Activated T-cell treated with anti-CD3 and anti-CD28 coated beads, Interleukin-2, amount 50 U/mL, for 72 hours (primary cell): ENCODE measurements at regions not wholly inside any gene's neighbourhood (a gene's known extent, or its start where the extent isn't known, plus 50 kb on each side); places are given as distances from the start of the nearest gene placed in this dataset.

Experiments
- ATAC-seq, 2 donors: fragments of 150-1000 bp; cut with Tn5 transposase; replicated peaks in 1 of 2; 2 replicates each; pipeline ENCODE4 v1.10.0; 2021; ENCODE audit warnings: moderate library complexity in 2 of 2, mild to moderate bottlenecking in 1 of 2
- DNase-seq, 2 donors: peaks; one replicate each; pipeline ENCODE4 v3.0.0; 2021 to 2022; ENCODE audit warnings: mixed read lengths in 1 of 2
- H3K27ac Mint-ChIP-seq: one replicate; pipeline ENCODE4 v1.8.0; 2022; ENCODE audit warnings: mild to moderate bottlenecking, moderate library complexity, mixed read lengths
- H3K27me3 Mint-ChIP-seq: one replicate; pipeline ENCODE4 v1.8.0; 2022; ENCODE audit warnings: low read depth, mixed read lengths
- H3K36me3 Mint-ChIP-seq, 2 donors: one replicate each; pipeline ENCODE4 v1.8.0; 2022; ENCODE audit warnings: mixed read lengths in 2 of 2, mild to moderate bottlenecking in 1 of 2; ENCODE audit not compliant: insufficient read depth in 2 of 2
- H3K4me1 Mint-ChIP-seq: one replicate; pipeline ENCODE4 v1.8.0; 2022; ENCODE audit warnings: low read depth, mixed read lengths
- H3K4me3 Mint-ChIP-seq, 2 donors: one replicate each; pipeline ENCODE4 v1.8.0; 2022; ENCODE audit warnings: mild to moderate bottlenecking in 2 of 2, mixed read lengths in 2 of 2, moderate library complexity in 2 of 2
- H3K9me3 Mint-ChIP-seq, 2 donors: one replicate each; pipeline ENCODE4 v1.8.0; 2022; ENCODE audit warnings: mixed read lengths in 2 of 2

DNA sequence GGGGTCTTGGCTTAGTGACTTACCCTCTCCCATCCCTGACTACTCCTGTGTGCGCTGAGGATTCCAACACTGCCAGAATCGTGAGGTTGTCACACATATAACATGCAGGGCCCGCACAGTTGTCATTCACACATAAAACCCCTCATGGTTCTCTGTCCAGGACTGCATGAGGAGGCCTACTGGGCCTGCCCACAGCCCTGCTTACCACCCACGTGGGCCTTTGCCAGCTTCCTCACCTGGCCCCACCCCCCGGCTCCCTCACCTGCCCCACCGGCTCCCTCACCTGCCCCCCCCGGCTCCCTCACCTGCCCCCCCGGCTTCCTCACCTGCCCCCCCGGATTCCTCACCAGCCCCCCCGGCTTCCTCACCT, 197.2 kb downstream of the TEX29 start:
- ATAC-seq, result no peak
- DNase-seq, result no peak
- no peaks in the 10 kb centered on the region for H3K9me3 Mint-ChIP-seq
- no peaks in the 10 kb centered on the region for H3K36me3 Mint-ChIP-seq
- H3K27ac Mint-ChIP-seq, result no peak overlapping the region
- H3K4me3 Mint-ChIP-seq, result no peak overlapping the region
- H3K27me3 Mint-ChIP-seq, result peaks cover 8% of the 10 kb centered on the region
- H3K4me1 Mint-ChIP-seq, result no peaks in the 10 kb centered on the region

DNA sequence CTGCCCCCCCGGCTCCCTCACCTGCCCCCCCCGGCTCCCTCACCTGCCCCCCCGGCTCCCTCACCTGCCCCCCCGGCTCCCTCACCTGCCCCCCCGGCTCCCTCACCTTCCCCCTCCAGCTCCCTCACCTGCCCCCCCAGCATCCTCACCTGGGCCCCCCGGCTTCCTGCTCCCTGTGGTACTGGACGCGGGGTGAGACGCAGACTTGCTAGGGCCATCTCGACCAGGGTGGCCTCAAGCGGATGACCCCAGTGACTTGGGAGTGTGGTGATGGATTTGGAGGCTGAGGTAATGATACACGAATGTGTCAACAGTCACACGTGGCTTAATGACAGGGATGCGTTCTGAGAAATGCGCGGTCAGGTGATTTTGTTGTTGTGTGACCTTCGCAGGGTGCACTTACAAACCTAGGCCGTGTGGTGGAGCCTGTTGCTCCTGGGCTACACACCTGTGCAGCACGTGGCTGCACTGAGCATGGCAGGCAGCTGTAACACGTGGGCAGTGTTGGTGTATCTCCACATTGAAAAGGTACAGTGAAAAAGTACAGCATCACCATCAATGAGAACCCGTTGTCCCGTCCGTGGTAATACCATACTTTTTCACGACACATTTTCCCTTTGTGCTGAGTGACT, 197.8 kb downstream of the TEX29 start:
- ATAC-seq (no peak), DNase-seq (no peak)
- Mint-ChIP-seq H3K9me3 (no peaks in the 10 kb centered on the region), H3K27me3 (peaks cover 8% of the 10 kb centered on the region), H3K4me3 (no peak overlapping the region), H3K36me3 (no peaks in the 10 kb centered on the region), H3K27ac (no peak overlapping the region), H3K4me1 (no peaks in the 10 kb centered on the region)

DNA sequence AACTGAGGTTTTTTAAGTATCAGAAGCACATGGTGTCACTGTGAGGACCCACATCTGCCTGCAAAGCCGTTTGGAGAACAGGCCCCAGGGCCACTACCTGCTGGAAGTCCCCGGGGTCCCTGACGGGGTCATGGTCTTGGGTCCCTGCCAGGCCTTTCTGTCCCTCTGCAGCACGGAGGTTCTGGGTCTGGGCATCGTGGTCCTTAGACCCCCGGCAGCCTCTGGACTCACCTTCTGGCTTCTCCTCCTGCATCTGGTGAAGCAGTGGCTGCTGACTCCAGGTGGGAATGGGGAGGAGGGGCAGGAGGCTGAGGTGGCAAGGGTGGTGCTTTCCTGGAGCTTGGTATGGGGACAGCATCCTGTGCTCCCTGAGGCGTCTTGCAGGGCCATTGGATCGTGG, 198.6 kb downstream of the TEX29 start:
- H3K27ac Mint-ChIP-seq, result no peak overlapping the region
- DNase-seq, result no peak
- H3K27me3 Mint-ChIP-seq, result peaks cover 8% of the 10 kb centered on the region
- H3K4me3 Mint-ChIP-seq, result no peak overlapping the region
- no peaks in the 10 kb centered on the region for H3K4me1 Mint-ChIP-seq
- H3K9me3 Mint-ChIP-seq, result no peaks in the 10 kb centered on the region
- no peaks in the 10 kb centered on the region for H3K36me3 Mint-ChIP-seq
- no peak for ATAC-seq

DNA sequence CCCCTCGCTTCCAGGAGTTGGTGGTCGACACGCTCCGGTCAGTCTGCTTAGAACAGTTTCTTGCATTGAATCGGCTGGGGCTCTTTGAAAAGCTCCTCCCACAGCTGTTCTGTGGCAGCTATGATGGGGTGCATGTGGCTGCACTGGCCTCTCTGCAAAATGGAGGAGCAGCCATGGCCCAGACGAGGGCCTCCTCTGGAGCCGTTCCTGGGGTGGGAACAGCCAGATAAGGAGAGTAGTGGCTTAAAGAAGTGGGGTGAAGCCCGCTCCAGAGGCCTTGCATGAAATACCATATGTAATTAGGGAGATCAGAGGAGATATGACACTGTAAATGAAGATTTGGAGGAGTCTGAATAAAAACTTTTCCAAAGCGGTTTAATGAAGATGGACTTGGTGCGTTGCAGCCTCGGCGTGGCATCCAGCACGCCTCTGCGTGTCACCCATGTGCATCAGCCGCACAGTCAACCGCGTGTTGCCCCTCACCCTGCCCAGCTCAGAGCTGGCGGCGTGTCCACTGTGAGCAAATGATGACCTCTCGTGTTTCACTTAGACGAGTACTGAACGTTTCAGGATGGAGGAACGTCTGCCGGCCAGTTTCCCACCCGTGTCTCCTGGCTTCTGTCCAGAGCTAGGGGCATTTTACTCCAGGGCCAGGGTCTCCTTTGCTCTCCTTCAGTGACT, 199.2 kb downstream of the TEX29 start:
- H3K36me3 Mint-ChIP-seq, result no peaks in the 10 kb centered on the region

DNA sequence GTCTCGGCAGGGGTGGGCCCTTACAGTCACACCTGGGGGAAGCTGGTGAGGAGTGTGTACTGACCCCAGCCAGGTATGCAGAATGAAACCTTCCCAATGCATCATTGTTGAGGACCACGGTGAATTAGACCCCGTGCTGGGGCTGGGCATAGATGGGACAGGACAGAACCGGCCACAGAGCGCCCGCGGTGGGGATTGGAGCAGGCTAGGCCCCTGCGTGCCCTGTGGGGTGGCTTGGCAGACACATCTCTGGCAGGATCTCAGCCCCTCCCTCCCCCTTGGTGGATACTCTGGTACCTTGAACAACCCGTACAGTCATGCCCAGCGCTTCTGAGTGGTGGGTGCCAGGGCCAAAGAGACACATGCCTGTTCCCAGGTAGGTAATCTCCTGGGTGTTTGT, 200.6 kb downstream of the TEX29 start:
- Mint-ChIP-seq H3K36me3 (no peaks in the 10 kb centered on the region), H3K27me3 (peaks cover 8% of the 10 kb centered on the region), H3K4me3 (no peak overlapping the region), H3K27ac (no peak overlapping the region), H3K4me1 (no peaks in the 10 kb centered on the region), H3K9me3 (no peaks in the 10 kb centered on the region)
- DNase-seq (no peak), ATAC-seq (no peak)

More for the DNA sequence above, 199.2 kb downstream of the TEX29 start:
- DNase-seq, result no peak
- Mint-ChIP-seq H3K27me3 (peaks cover 8% of the 10 kb centered on the region), H3K9me3 (no peaks in the 10 kb centered on the region), H3K4me1 (no peaks in the 10 kb centered on the region), H3K4me3 (no peak overlapping the region), H3K27ac (no peak overlapping the region)
- ATAC-seq, result no peak

DNA sequence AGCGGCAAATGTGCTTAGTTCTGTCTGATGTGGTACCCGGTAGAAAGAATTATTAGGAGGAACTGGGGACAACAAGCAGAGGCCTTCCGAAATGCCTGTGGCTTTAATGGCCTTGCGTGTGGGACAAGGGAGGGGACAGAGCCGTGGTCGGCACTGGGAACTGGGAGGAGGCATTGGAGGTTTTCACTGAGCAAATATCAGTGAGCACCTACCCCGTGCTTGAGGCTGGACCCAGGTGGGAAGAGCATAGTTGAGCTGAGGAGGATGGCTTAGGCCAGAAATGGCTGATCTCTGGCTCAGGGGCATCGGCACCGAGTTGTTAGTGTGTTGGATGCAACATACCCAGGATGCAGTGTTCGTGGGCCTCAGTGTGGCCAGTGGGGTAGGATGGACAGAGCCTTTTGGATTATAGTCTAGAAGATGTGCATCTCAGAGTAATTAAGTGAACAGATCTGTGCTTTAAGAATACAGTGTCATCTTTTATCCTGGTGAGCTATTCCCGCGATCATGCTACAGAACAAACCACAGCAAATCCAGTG, 201.3 kb downstream of the TEX29 start:
- peaks cover 8% of the 10 kb centered on the region for H3K27me3 Mint-ChIP-seq
- DNase-seq (no peak), ATAC-seq (no peak)
- no peaks in the 10 kb centered on the region for H3K36me3 Mint-ChIP-seq
- no peak overlapping the region for H3K4me3 Mint-ChIP-seq
- no peaks in the 10 kb centered on the region for H3K9me3 Mint-ChIP-seq
- H3K4me1 Mint-ChIP-seq, result no peaks in the 10 kb centered on the region
- H3K27ac Mint-ChIP-seq, result no peak overlapping the region

DNA sequence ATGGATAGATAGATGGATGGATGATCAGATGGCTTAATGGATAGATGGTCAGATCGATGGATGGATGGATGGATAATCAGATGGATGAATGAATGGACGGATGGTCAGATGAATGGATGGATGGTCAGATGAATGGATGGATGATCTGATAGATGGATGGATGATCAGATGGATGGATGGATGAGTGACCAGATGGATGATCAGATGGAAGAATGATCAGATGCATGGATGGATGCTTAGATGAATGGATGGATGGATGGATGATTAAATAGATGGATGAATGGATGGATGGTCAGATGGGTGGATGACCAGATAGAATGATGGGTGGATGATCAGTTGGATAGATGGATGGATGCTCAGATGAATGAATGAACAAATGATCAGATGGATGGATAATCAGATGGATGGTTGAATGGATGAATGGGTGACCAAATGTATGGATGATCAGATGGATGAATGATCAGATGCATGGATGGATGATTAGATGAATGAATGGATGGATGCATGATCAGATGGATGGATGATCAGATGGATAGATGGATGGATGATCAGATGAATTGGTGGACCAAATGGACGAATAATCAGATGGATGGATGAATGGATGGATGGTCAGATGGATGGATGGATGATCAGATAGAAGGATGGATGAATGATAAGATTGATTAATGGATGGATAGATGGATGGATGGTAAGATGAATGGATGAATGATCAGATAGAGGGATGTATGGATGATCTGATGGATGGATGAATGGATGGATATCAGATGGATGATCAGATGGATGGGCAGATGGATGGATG, 205.1 kb downstream of the TEX29 start:
- Mint-ChIP-seq H3K9me3 (no peaks in the 10 kb centered on the region), H3K27me3 (peaks cover 8% of the 10 kb centered on the region), H3K27ac (no peak overlapping the region), H3K4me1 (no peaks in the 10 kb centered on the region), H3K36me3 (no peaks in the 10 kb centered on the region), H3K4me3 (no peak overlapping the region)
- ATAC-seq (no peak), DNase-seq (no peak)

DNA sequence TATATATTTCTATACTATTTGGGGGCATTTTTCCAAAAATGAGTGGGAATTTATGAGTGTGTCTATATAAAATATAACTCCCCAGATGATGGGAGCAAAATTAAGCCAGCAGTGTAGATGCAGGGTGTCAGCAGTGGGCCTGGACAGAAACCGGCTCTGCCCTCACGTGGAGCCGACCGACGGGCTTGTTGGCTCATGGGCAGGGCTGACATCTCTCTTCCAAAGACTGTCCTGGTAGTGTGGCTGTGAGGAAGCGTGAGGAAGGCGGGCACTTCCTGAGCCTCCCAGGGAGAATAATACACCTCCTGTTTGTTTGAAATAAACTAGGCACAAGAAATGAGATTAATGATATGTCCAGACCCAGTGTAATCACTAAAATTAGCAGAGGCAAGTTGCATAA, 206.5 kb downstream of the TEX29 start:
- H3K4me1 Mint-ChIP-seq, result no peaks in the 10 kb centered on the region
- no peak overlapping the region for H3K27ac Mint-ChIP-seq
- H3K36me3 Mint-ChIP-seq, result no peaks in the 10 kb centered on the region
- peaks cover 6% of the 10 kb centered on the region for H3K27me3 Mint-ChIP-seq
- no peak for DNase-seq
- H3K9me3 Mint-ChIP-seq, result no peaks in the 10 kb centered on the region
- H3K4me3 Mint-ChIP-seq, result no peak overlapping the region
- no peak for ATAC-seq

DNA sequence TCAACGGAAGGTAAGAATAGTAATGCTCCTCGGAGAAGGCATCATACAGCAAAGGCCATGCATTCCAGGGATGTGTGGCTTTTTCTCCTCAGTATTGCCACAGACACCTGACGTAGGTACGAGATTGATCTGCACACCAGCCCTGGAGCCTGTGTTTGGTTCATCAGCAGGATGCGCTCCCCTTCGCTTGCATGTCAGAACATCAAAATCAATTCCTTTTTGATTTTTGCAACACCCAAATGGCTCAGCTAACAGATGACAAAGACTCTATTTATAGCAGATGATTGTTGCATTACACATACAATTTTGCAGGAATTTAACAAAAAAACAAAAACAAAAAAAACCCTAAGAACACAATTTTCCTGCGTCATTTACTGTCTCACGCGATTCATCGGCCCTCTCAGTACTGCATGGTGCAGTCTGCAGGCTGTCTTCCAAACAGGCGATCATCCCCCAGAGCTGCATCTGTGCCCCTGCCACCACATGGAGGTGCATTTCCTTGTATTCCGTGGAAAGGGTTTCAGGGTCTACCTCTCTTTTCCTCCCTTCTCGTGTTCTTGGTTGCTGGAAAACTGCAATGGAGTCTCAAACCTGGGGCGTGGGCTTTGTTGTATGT, 207.3 kb downstream of the TEX29 start:
- H3K4me3 Mint-ChIP-seq, result no peak overlapping the region
- H3K36me3 Mint-ChIP-seq, result no peaks in the 10 kb centered on the region
- ATAC-seq (no peak), DNase-seq (no peak)
- H3K27ac Mint-ChIP-seq, result no peak overlapping the region
- no peaks in the 10 kb centered on the region for H3K4me1 Mint-ChIP-seq
- peaks cover 9% of the 10 kb centered on the region for H3K27me3 Mint-ChIP-seq
- H3K9me3 Mint-ChIP-seq, result no peaks in the 10 kb centered on the region

DNA sequence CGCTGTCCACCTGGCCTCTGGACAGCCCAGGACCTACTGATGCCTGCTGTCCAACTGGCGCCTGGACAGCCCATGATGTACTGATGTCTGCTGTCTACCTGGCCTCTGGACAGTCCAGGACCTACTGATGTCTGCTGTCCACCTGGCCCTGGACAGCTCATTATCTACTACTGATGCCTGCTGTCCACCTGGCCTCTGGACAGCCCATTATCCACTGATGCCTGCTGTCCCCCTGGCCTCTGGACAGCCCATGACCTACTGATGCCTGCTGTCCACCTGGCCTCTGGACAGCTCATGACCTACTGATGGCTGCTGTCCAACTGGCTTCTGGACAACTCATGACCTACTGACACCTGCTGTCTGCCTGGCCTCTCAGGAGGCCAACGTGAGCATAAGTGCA, 208.1 kb downstream of the TEX29 start:
- Mint-ChIP-seq H3K9me3 (no peaks in the 10 kb centered on the region), H3K27me3 (peaks cover 16% of the 10 kb centered on the region), H3K4me1 (no peaks in the 10 kb centered on the region), H3K27ac (no peak overlapping the region), H3K4me3 (no peak overlapping the region), H3K36me3 (no peaks in the 10 kb centered on the region)
- ATAC-seq (no peak), DNase-seq (no peak)

DNA sequence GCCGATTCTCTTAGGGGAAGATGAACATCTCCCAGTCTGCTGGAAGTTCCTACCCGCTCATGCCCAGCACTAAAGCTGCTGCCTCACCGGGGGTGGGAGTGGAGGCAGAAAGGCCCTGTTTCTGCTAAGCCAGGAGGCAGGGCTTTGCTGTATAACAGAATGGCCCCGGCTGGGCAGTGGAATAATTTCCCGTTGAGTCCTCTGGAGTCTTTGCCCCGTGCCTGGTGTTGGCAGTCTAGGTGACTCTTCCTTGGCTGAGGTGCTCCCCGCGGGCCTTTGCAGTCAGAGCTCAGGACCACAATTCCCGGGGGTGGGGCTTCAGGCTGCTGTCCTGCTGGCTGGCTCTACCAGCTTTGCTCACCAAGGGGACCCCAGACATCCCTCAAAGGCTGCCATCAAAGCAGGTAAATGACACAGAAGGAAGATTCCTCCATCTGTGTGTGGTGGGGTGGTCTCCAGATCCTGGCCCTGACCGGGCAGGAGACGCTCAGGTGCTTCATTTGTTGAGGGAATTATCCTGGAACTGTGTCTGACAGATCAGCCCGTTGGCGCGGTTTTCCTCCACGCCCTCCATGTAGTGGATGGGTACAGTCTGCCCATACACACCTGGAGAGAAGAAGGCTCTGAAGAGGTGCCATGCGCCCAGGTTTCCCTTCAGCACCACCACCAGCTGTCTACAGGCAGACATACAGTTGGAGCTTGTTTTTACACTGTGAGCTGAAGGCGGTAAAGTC, 209.9 kb downstream of the TEX29 start:
- Mint-ChIP-seq H3K9me3 (no peaks in the 10 kb centered on the region), H3K4me3 (no peak overlapping the region)
- no peak for ATAC-seq

DNA sequence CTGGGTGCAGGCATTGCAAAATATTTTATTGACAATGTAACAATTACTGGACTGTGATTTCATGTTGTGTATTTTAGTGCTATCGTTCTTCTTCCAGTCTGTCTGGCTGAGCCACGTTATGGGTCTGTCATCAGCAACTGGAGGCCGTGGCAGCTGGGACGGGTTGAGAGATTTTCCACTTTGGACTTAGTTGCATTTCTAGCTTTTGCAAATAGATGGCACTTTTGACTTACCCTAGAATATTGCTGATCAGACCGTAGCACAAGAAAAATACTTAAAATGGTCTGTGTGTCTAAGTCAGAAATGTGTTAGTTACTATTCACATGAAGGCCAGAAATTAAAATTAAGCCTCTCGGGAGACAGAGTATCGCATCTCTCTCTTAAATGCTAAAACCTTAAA, 211.1 kb downstream of the TEX29 start:
- ATAC-seq (no peak), DNase-seq (no peak)
- Mint-ChIP-seq H3K27ac (no peak overlapping the region), H3K27me3 (peaks cover 43% of the 10 kb centered on the region), H3K4me1 (no peaks in the 10 kb centered on the region), H3K4me3 (no peak overlapping the region), H3K9me3 (no peaks in the 10 kb centered on the region), H3K36me3 (no peaks in the 10 kb centered on the region)

More for the DNA sequence above, 209.9 kb downstream of the TEX29 start:
- Mint-ChIP-seq H3K36me3 (no peaks in the 10 kb centered on the region), H3K27me3 (peaks cover 31% of the 10 kb centered on the region), H3K4me1 (no peaks in the 10 kb centered on the region), H3K27ac (no peak overlapping the region)
- no peak for DNase-seq
